ENCODE measurements at regions not wholly inside any gene's neighbourhood (a gene's known extent, or its start where the extent isn't known, plus 50 kb on each side); places are given as distances from the start of the nearest gene placed in this dataset.
A peak's percentile ranks its signal among the peaks of the same experiment; 100 is the strongest.

DNA sequence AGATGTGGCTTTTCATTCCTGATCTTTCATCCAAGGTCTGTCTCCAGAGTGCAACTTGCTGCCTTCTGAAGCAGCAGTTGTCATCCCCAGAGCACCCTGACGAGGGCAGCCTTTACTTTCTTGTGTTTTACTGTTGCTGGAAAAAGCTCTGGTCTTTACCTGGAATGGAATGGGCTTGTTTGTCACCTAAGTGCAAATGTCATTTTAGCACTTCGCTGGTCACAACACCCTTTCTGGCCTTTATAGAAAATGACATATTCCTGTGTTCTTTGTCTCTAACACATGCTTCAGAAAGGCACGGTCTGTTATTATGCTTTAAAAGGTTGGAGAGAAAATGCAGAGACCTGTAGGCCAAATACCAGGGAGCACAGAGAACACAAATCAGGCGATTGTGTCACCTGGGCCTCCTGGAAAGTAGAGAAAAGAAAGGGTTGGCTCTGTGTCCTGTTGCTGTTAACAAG is 332.7 kb upstream of the IGFBP7 start:
- Mint-ChIP-seq H3K27ac (no peak overlapping the region), H3K4me1 (ENCODE audit: low read depth) (no peaks in the 10 kb centered on the region), H3K9me3 (no peaks in the 10 kb centered on the region), H3K4me3 (no peak overlapping the region), H3K36me3 (ENCODE audit: low read depth) (no peaks in the 10 kb centered on the region), H3K27me3 (ENCODE audit: low read depth) (no peaks in the 10 kb centered on the region)
- no peak for DNase-seq (ENCODE audit: low spot score)

GRCh38 chr4:57442241-57442640 is 332.1 kb upstream of the IGFBP7 start:
- H3K27me3 Mint-ChIP-seq (ENCODE audit: low read depth) = no peaks in the 10 kb centered on the region
- no peaks in the 10 kb centered on the region for H3K9me3 Mint-ChIP-seq
- no peak overlapping the region for H3K4me3 Mint-ChIP-seq
- no peaks in the 10 kb centered on the region for H3K36me3 Mint-ChIP-seq (ENCODE audit: low read depth)
- H3K27ac Mint-ChIP-seq = no peak overlapping the region
- DNase-seq (ENCODE audit: low spot score) = no peak
- H3K4me1 Mint-ChIP-seq (ENCODE audit: low read depth) = no peaks in the 10 kb centered on the region

GRCh38 chr4:57437649-57438048 is 327.5 kb upstream of the IGFBP7 start:
- DNase-seq (ENCODE audit: low spot score) = no peak
- Mint-ChIP-seq H3K27ac (no peak overlapping the region), H3K4me3 (no peak overlapping the region), H3K9me3 (no peaks in the 10 kb centered on the region), H3K36me3 (ENCODE audit: low read depth) (no peaks in the 10 kb centered on the region), H3K4me1 (ENCODE audit: low read depth) (no peaks in the 10 kb centered on the region), H3K27me3 (ENCODE audit: low read depth) (no peaks in the 10 kb centered on the region)

DNA sequence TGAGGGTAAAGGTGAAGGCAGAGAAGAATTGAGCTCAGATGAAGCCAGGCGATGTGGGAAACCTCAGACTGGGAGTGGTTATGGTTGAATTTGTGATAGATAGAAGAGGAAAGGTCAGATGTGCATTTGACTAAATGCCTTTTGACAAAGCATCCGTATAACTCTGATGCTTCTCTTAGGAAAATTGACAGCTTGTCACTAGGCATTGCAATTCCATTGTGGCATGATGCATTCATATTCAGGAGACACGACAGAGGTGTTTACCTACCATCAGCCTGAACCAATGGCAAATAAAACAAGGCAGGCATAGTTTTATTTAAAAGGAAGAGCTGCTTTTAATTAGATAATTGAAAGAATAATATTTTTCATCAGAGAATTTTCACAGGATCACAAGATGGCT is 325.1 kb upstream of the IGFBP7 start:
- DNase-seq (ENCODE audit: low spot score) = no peak
- H3K4me3 Mint-ChIP-seq = no peak overlapping the region
- H3K27ac Mint-ChIP-seq = no peak overlapping the region
- no peaks in the 10 kb centered on the region for H3K36me3 Mint-ChIP-seq (ENCODE audit: low read depth)
- H3K27me3 Mint-ChIP-seq (ENCODE audit: low read depth) = no peaks in the 10 kb centered on the region
- H3K4me1 Mint-ChIP-seq (ENCODE audit: low read depth) = no peaks in the 10 kb centered on the region
- H3K9me3 Mint-ChIP-seq = no peaks in the 10 kb centered on the region

DNA sequence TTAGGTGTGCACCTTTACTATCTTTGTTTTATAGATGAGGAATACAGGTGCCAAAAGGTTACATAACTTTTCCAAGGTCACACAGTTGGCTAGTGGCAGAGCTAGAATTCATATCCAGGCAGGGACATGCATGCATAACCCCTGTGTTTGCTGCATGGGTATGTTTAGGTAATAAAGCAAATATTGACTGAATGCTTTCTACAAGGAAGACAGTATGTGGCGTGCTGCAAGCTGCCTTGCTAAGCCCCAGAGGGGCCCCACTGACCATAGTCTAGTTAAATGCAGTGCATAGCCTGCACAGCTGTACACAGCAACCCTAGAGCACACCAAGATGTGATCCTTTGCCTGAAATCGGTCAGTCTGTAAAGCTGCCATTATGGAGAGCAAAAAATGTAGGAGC is 320.5 kb upstream of the IGFBP7 start:
- Mint-ChIP-seq H3K4me3 (no peak overlapping the region), H3K9me3 (no peaks in the 10 kb centered on the region), H3K27me3 (ENCODE audit: low read depth) (no peaks in the 10 kb centered on the region), H3K4me1 (ENCODE audit: low read depth) (no peaks in the 10 kb centered on the region), H3K36me3 (ENCODE audit: low read depth) (no peaks in the 10 kb centered on the region), H3K27ac (no peak overlapping the region)
- DNase-seq (ENCODE audit: low spot score) = no peak

- Mint-ChIP-seq H3K4me1 (ENCODE audit: low read depth) (no peaks in the 10 kb centered on the region), H3K36me3 (ENCODE audit: low read depth) (no peaks in the 10 kb centered on the region), H3K4me3 (no peak overlapping the region), H3K9me3 (no peaks in the 10 kb centered on the region), H3K27me3 (ENCODE audit: low read depth) (no peaks in the 10 kb centered on the region), H3K27ac (no peak overlapping the region)
- peak; percentile 6 for DNase-seq (ENCODE audit: low spot score)
Measured at GRCh38 chr4:57426779-57427395, 316.7 kb upstream of the IGFBP7 start.

DNA sequence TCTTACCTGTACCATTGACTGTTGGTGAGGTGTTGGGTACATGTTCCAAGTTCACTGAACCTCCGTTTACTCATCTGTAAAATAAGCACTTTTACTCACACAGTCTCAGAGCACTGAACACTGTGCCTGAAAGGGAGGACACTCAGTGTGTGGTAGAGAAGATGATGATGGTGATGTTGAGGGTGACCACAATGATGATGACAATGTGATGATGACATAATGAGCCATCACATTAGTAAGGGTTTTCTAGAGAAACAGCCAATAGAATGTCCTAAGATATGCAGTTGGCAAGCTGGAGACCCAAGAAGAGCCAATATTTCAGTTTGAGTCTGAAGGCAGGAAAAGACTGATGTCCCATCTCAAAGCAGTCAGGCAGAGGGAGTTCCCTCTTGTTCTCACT is 315.4 kb upstream of the IGFBP7 start:
- no peaks in the 10 kb centered on the region for H3K27me3 Mint-ChIP-seq (ENCODE audit: low read depth)
- no peak overlapping the region for H3K4me3 Mint-ChIP-seq
- H3K9me3 Mint-ChIP-seq = no peaks in the 10 kb centered on the region
- no peaks in the 10 kb centered on the region for H3K4me1 Mint-ChIP-seq (ENCODE audit: low read depth)
- no peak for DNase-seq (ENCODE audit: low spot score)
- H3K36me3 Mint-ChIP-seq (ENCODE audit: low read depth) = no peaks in the 10 kb centered on the region
- H3K27ac Mint-ChIP-seq = no peak overlapping the region

GRCh38 chr4:57424232-57424897 is 314.2 kb upstream of the IGFBP7 start:
- Mint-ChIP-seq H3K36me3 (ENCODE audit: low read depth) (no peaks in the 10 kb centered on the region), H3K27me3 (ENCODE audit: low read depth) (no peaks in the 10 kb centered on the region), H3K9me3 (no peaks in the 10 kb centered on the region), H3K27ac (no peak overlapping the region), H3K4me3 (no peak overlapping the region), H3K4me1 (ENCODE audit: low read depth) (no peaks in the 10 kb centered on the region)
- no peak for DNase-seq (ENCODE audit: low spot score)

GRCh38 chr4:57418133-57418532 is 307.9 kb upstream of the IGFBP7 start:
- Mint-ChIP-seq H3K9me3 (no peaks in the 10 kb centered on the region), H3K27ac (no peak overlapping the region), H3K4me3 (no peak overlapping the region), H3K4me1 (ENCODE audit: low read depth) (no peaks in the 10 kb centered on the region), H3K36me3 (ENCODE audit: low read depth) (no peaks in the 10 kb centered on the region), H3K27me3 (ENCODE audit: low read depth) (no peaks in the 10 kb centered on the region)
- DNase-seq (ENCODE audit: low spot score) = no peak

GRCh38 chr4:57412259-57413054 is 302.3 kb upstream of the IGFBP7 start:
- Mint-ChIP-seq H3K27ac (no peak overlapping the region), H3K9me3 (no peaks in the 10 kb centered on the region), H3K36me3 (ENCODE audit: low read depth) (no peaks in the 10 kb centered on the region), H3K4me1 (ENCODE audit: low read depth) (no peaks in the 10 kb centered on the region), H3K4me3 (no peak overlapping the region), H3K27me3 (ENCODE audit: low read depth) (no peaks in the 10 kb centered on the region)
- DNase-seq (ENCODE audit: low spot score) = no peak

DNA sequence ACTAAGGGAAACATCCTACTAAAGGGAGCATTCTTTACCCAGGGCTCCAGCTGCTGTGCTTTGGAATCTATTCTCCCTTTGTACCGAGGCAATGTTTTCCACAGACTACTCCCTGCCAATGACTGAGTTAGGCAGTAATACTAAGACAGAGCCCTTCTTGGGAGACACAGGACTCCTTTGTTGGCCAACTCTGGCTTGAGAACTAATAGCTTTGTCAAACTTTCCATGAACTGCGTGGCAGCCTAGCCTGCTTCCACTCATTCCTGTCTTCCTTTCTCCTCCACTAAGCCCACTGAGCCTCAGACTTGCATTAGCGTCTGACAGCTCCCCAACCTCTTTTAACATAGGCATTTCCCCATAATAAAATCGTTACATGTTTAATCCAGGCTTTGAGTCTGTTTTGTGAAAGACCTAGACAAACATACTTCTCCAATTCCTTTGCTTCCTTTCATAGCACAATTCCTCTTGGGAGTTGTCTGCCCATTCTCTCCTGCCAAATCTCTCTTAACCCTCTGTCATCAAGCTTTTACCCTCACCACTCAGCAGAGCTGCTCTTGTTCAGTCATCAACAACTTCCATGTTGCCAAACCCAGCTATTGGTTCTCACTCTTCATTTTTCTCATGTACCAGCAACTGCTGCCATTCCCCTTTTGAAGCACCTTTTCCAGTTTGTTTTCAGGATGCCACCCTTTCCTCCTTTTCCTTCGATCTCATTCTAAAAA is 300.3 kb upstream of the IGFBP7 start:
- no peaks in the 10 kb centered on the region for H3K9me3 Mint-ChIP-seq
- no peak for DNase-seq (ENCODE audit: low spot score)
- no peaks in the 10 kb centered on the region for H3K36me3 Mint-ChIP-seq (ENCODE audit: low read depth)
- H3K4me1 Mint-ChIP-seq (ENCODE audit: low read depth) = no peaks in the 10 kb centered on the region
- H3K27ac Mint-ChIP-seq = no peak overlapping the region
- no peaks in the 10 kb centered on the region for H3K27me3 Mint-ChIP-seq (ENCODE audit: low read depth)
- no peak overlapping the region for H3K4me3 Mint-ChIP-seq

- H3K9me3 Mint-ChIP-seq = no peaks in the 10 kb centered on the region
- DNase-seq (ENCODE audit: low spot score) = no peak
Measured at GRCh38 chr4:57405359-57405758, 295.2 kb upstream of the IGFBP7 start.

DNA sequence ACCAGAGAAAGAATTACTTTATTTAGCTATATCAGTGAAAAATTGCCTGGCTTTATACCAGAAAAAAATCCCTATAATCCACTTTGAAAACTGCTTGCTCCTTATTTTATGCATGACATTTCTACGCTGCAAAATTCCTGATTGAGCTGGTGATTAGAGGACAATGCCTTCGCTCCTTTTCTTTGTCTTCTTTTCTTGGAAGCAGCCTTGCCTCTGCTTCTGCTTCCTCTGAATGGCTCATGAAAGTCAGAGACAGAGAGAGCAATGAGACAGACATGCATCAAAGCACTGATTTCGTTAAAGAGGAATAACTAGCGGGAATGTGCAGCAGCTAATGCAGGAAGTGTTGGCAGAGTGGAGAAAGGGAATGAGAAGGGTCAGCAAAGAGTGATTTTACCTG is 294.3 kb upstream of the IGFBP7 start:
- no peak for DNase-seq (ENCODE audit: low spot score)
- Mint-ChIP-seq H3K4me1 (ENCODE audit: low read depth) (no peaks in the 10 kb centered on the region), H3K27ac (no peak overlapping the region), H3K4me3 (no peak overlapping the region), H3K9me3 (no peaks in the 10 kb centered on the region), H3K27me3 (ENCODE audit: low read depth) (no peaks in the 10 kb centered on the region), H3K36me3 (ENCODE audit: low read depth) (no peaks in the 10 kb centered on the region)

More at GRCh38 chr4:57405359-57405758, 295.2 kb upstream of the IGFBP7 start:
- Mint-ChIP-seq H3K4me1 (ENCODE audit: low read depth) (no peaks in the 10 kb centered on the region), H3K4me3 (no peak overlapping the region), H3K36me3 (ENCODE audit: low read depth) (no peaks in the 10 kb centered on the region), H3K27ac (no peak overlapping the region), H3K27me3 (ENCODE audit: low read depth) (no peaks in the 10 kb centered on the region)

- Mint-ChIP-seq H3K27ac (no peak overlapping the region), H3K4me3 (no peak overlapping the region), H3K4me1 (ENCODE audit: low read depth) (no peaks in the 10 kb centered on the region), H3K9me3 (no peaks in the 10 kb centered on the region), H3K36me3 (ENCODE audit: low read depth) (no peaks in the 10 kb centered on the region), H3K27me3 (ENCODE audit: low read depth) (no peaks in the 10 kb centered on the region)
- no peak for DNase-seq (ENCODE audit: low spot score)
Measured at GRCh38 chr4:57403591-57403990, 293.4 kb upstream of the IGFBP7 start.
